ENCODE measurements at regions not wholly inside any gene's neighbourhood (a gene's known extent, or its start where the extent isn't known, plus 50 kb on each side); places are given as distances from the start of the nearest gene placed in this dataset.

DNA sequence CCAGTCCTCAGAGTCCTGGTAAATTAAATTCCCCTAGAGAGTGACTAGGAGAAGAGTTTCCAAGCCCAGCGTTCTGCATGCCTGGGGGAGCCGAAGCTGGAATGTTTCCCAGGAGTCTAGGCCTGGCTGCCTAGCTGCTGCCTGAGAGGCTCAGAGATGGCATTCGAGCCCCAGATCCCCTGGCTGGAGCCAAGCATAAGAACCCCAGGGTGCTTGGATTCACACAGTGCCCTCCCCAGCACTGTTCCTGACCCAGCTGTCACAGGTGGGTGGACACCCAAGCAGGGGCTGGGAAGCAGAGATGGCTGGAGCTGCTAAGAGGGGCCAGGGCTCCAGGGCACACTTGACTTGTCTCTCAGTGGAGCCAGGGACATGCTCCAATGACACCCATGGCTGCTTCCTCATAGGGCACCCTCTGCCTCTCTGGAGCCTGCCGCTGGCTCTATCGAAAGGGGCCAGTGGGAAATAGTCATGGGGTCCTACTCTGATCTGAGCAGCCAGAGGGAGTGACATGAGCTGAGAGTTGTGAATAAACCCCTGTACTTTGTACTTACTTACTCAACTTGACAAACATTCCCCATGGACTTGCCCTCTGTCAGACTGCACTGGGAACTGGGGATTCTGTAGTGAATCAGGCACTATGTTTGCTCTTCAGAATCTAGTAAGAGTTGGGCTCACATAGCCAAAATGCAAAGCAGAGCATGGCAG is 62.6 kb upstream of the XPA start:
- Histone ChIP-seq H3K36me3 (no peaks in the 10 kb centered on the region), H3K4me1 (no peaks in the 10 kb centered on the region), H3K27me3 (no peaks in the 10 kb centered on the region), H3K4me3 (no peak overlapping the region), H3K9me3 (no peaks in the 10 kb centered on the region), H3K27ac (no peak overlapping the region)
- peak in 1 of 4 donors; percentile 23 for ATAC-seq
- FAIRE-seq = no peak
- TF ChIP-seq, protein P1, sequence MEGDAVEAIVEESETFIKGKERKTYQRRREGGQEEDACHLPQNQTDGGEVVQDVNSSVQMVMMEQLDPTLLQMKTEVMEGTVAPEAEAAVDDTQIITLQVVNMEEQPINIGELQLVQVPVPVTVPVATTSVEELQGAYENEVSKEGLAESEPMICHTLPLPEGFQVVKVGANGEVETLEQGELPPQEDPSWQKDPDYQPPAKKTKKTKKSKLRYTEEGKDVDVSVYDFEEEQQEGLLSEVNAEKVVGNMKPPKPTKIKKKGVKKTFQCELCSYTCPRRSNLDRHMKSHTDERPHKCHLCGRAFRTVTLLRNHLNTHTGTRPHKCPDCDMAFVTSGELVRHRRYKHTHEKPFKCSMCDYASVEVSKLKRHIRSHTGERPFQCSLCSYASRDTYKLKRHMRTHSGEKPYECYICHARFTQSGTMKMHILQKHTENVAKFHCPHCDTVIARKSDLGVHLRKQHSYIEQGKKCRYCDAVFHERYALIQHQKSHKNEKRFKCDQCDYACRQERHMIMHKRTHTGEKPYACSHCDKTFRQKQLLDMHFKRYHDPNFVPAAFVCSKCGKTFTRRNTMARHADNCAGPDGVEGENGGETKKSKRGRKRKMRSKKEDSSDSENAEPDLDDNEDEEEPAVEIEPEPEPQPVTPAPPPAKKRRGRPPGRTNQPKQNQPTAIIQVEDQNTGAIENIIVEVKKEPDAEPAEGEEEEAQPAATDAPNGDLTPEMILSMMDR (IDR thresholded peaks at IDR 0.05) = no peak
- 68 to 71% methylated on average over 5 of the region's 5 CpGs for WGBS, 2 donors
- intact Hi-C loops (cut with DNase I) = no loop called here
- peak in 1 of 6 donors; percentile 52 for DNase-seq

DNA sequence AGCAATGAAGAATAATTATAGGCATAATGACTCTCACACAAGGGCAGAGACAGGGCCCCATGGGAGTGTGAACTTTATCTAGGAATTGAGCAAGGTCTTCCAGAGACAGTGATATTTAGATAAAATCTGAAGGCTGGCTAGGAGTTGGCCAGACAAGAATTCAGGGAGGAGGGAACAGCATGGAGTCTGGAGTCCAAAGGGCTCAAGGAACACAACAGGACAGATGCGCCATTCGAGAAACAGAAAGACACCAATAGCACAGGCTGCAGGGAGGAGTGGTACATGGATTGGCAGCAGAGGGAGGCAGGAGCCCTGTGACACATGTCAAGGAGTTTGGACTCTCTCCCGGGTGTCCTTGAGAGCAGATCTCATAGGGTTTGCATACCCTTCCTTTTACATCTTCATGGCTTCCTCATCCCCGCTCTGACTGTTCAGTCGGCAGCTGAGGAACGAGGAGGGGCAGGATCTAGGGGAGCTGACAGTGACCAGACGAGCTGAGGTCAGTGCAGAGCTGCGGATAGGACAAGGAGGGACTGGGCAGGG is 64.0 kb upstream of the XPA start:
- no peak for FAIRE-seq
- Histone ChIP-seq H3K4me3 (no peak overlapping the region), H3K4me1 (no peaks in the 10 kb centered on the region), H3K27ac (no peak overlapping the region), H3K27me3 (no peaks in the 10 kb centered on the region), H3K9me3 (no peaks in the 10 kb centered on the region), H3K36me3 (no peaks in the 10 kb centered on the region)
- no peak for ATAC-seq
- no peak for DNase-seq
- intact Hi-C loops (cut with DNase I) = no loop called here
- WGBS, 2 donors = 47 to 59% methylated on average over 8 of the region's 8 CpGs
- TF ChIP-seq, protein P1 (IDR thresholded peaks at IDR 0.05) = no peak

DNA sequence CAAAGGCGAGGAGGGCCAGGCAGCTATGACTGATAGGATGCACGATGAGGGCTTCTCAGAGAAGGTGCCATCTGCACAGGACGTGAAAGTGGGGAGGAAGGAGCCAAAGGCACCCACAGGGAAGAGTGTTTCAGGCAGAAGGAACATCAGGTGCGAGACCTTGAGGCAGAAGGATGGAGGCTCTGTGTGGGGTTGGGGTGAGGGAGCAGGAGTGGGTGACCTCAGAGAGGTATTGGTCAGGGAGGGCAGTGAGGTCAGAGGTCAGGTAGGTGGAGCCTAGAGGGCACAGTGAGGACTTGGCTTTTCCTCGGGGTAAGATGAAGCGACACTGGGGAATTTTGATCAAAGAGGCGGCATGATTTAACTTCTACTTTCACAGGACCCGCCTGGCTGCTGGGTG is 64.7 kb upstream of the XPA start:
- H3K27me3 ChIP-seq = no peaks in the 10 kb centered on the region
- ATAC-seq (no peak), DNase-seq (no peak), FAIRE-seq (no peak)
- intact Hi-C loops (cut with DNase I) = no loop called here
- no peak overlapping the region for H3K4me3 ChIP-seq
- H3K36me3 ChIP-seq = no peaks in the 10 kb centered on the region
- TF ChIP-seq, protein P1 (IDR thresholded peaks at IDR 0.05) = no peak
- WGBS, 2 donors = 67 to 68% methylated on average over 8 of the region's 8 CpGs
- H3K9me3 ChIP-seq = no peaks in the 10 kb centered on the region
- H3K4me1 ChIP-seq = no peaks in the 10 kb centered on the region
- H3K27ac ChIP-seq = no peak overlapping the region

DNA sequence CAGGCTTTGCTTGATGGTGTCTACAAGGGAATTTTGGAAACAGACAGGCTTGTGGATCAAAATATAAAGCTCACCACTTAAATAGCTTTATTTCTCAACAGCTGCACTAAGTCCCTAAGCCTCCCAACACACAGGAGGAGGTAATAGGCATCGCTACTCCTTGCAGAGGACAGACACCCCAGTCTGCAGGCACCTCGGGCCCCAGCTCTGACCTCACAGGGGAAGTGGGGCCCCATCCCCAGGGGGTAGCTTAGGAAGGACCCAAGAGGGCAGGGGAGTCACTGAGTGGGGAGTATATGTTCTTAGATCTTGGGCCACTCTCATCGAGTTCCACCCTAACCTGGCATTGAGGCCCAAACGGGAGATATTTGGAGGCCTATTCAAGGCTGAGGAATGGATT is 66.7 kb upstream of the XPA start:
- 68 to 71% methylated on average over 4 of the region's 4 CpGs for WGBS, 2 donors
- Histone ChIP-seq H3K27ac (no peak overlapping the region), H3K36me3 (no peaks in the 10 kb centered on the region), H3K9me3 (no peaks in the 10 kb centered on the region), H3K4me3 (no peak overlapping the region), H3K27me3 (no peaks in the 10 kb centered on the region), H3K4me1 (no peaks in the 10 kb centered on the region)
- FAIRE-seq = no peak
- no peak for ATAC-seq
- intact Hi-C loops (cut with DNase I) = no loop called here
- TF ChIP-seq, protein P1 (IDR thresholded peaks at IDR 0.05) = no peak
- DNase-seq = no peak

DNA sequence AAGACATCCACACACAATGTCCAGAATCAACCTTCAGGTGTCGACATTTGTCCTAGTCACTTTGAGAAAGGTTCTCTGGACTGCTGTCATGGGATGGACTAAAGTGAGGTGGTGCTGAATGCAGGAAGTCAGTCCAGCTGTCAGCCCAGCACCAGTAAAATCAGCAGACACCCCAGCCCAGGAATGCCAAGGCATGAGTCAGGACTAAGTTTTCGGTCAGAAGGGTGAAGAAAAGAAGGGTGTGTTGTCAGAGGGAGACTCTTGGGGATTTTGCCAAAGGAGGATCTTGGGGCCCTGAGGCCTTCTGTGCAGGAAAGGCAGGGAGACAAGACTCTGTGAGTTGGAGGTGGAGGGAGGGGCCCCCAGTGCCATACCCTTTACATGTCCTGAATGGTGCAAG is 69.0 kb upstream of the XPA start:
- H3K27me3 ChIP-seq = no peaks in the 10 kb centered on the region
- no peaks in the 10 kb centered on the region for H3K9me3 ChIP-seq
- no peaks in the 10 kb centered on the region for H3K4me1 ChIP-seq
- intact Hi-C loops (cut with DNase I) = no loop called here
- no peak overlapping the region for H3K27ac ChIP-seq
- no peaks in the 10 kb centered on the region for H3K36me3 ChIP-seq
- WGBS, 2 donors = 88 to 89% methylated on average over 2 of the region's 2 CpGs
- DNase-seq = no peak
- FAIRE-seq = no peak
- H3K4me3 ChIP-seq = no peak overlapping the region
- ATAC-seq = no peak
- TF ChIP-seq, protein P1 (IDR thresholded peaks at IDR 0.05) = no peak
